ENCODE measurements at regions not wholly inside any gene's neighbourhood (a gene's known extent, or its start where the extent isn't known, plus 50 kb on each side); places are given as distances from the start of the nearest gene placed in this dataset.

DNA sequence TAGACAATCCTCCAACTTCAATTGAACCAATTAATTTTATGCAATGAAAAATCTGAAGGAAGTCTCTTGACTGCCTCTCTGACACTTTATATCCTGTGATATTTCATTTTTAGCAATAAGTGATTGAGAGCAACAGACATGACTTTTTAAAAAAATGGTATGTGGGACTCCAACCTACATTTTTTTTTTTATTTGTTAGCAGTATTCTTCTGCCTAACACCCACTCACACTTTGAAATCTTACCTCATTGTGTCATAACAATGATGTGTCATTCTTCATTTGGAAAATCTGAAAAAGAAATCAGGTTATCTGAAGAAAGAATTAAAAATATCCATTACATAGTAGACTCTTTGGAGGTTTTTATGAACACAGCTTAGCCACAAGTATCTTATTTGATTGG is 541.3 kb upstream of the KCNMB2 start:
- no peaks in the 10 kb centered on the region for H3K36me3 ChIP-seq (ENCODE audit: control insufficient read depth in 5 of 5, insufficient read depth in 5 of 5, low read length in 5 of 5)
- no peaks in the 10 kb centered on the region for H3K4me1 ChIP-seq (ENCODE audit: control insufficient read depth in 5 of 5, insufficient read depth in 5 of 5, low read length in 5 of 5)
- no peaks in the 10 kb centered on the region for H3K9me3 ChIP-seq (ENCODE audit: control insufficient read depth in 5 of 5, low read length in 5 of 5)
- H3K4me3 ChIP-seq (ENCODE audit: low read depth in 1 of 5, low read length in 5 of 5): no peak overlapping the region
- no peak overlapping the region for H3K9ac ChIP-seq (ENCODE audit: low read length in 5 of 5)
- H3K27me3 ChIP-seq (ENCODE audit: control insufficient read depth in 5 of 5, insufficient read depth in 4 of 5, low read length in 5 of 5): no peaks in the 10 kb centered on the region
- H3K27ac ChIP-seq (ENCODE audit: low read depth, low read length): no peak overlapping the region

- H3K36me3 ChIP-seq (ENCODE audit: control insufficient read depth in 5 of 5, insufficient read depth in 5 of 5, low read length in 5 of 5): no peaks in the 10 kb centered on the region
- H3K27me3 ChIP-seq (ENCODE audit: control insufficient read depth in 5 of 5, insufficient read depth in 4 of 5, low read length in 5 of 5): no peaks in the 10 kb centered on the region
- no peaks in the 10 kb centered on the region for H3K4me1 ChIP-seq (ENCODE audit: control insufficient read depth in 5 of 5, insufficient read depth in 5 of 5, low read length in 5 of 5)
- no peak overlapping the region for H3K27ac ChIP-seq (ENCODE audit: low read depth, low read length)
- no peak overlapping the region for H3K4me3 ChIP-seq (ENCODE audit: low read depth in 1 of 5, low read length in 5 of 5)
- no peaks in the 10 kb centered on the region for H3K9me3 ChIP-seq (ENCODE audit: control insufficient read depth in 5 of 5, low read length in 5 of 5)
- no peak overlapping the region for H3K9ac ChIP-seq (ENCODE audit: low read length in 5 of 5)
These were observed 540.7 kb upstream of the KCNMB2 start for GRCh38 chr3:177995381-177996085.

DNA sequence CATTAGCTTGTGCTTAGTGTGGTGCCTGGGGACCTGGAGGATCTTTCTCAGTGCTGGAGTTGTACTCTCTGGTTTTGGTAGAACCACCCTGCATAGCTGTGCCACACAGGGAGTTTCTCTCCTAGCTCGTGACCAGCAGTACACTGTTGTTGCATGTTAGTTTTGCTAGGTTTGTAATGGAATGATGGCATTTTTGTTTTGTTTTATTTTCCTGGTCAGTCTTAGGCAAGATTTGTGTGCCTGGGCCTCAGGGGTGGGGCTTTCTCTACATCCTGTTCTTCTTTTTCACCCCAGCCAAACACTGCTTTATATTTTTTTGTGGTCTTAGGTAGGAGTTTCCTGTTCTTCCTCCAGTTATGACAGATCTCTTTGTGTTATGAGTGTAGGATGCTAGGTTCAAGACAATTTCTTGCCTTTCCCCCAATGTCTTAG is 534.5 kb upstream of the KCNMB2 start:
- no peak overlapping the region for H3K27ac ChIP-seq (ENCODE audit: low read depth, low read length)
- no peaks in the 10 kb centered on the region for H3K36me3 ChIP-seq (ENCODE audit: control insufficient read depth in 5 of 5, insufficient read depth in 5 of 5, low read length in 5 of 5)
- no peaks in the 10 kb centered on the region for H3K9me3 ChIP-seq (ENCODE audit: control insufficient read depth in 5 of 5, low read length in 5 of 5)
- peaks cover 0 to 6% (median 5%) of the 10 kb centered on the region in 5 donors for H3K4me1 ChIP-seq (ENCODE audit: control insufficient read depth in 5 of 5, insufficient read depth in 5 of 5, low read length in 5 of 5)
- H3K27me3 ChIP-seq (ENCODE audit: control insufficient read depth in 5 of 5, insufficient read depth in 4 of 5, low read length in 5 of 5): no peaks in the 10 kb centered on the region
- no peak overlapping the region for H3K9ac ChIP-seq (ENCODE audit: low read length in 5 of 5)
- H3K4me3 ChIP-seq (ENCODE audit: low read depth in 1 of 5, low read length in 5 of 5): no peak overlapping the region

- peaks cover 0 to 6% (median 5%) of the 10 kb centered on the region in 5 donors for H3K4me1 ChIP-seq (ENCODE audit: control insufficient read depth in 5 of 5, insufficient read depth in 5 of 5, low read length in 5 of 5)
- no peaks in the 10 kb centered on the region for H3K27me3 ChIP-seq (ENCODE audit: control insufficient read depth in 5 of 5, insufficient read depth in 4 of 5, low read length in 5 of 5)
- H3K4me3 ChIP-seq (ENCODE audit: low read depth in 1 of 5, low read length in 5 of 5): no peak overlapping the region
- no peak overlapping the region for H3K9ac ChIP-seq (ENCODE audit: low read length in 5 of 5)
- no peak overlapping the region for H3K27ac ChIP-seq (ENCODE audit: low read depth, low read length)
- no peaks in the 10 kb centered on the region for H3K9me3 ChIP-seq (ENCODE audit: control insufficient read depth in 5 of 5, low read length in 5 of 5)
- no peaks in the 10 kb centered on the region for H3K36me3 ChIP-seq (ENCODE audit: control insufficient read depth in 5 of 5, insufficient read depth in 5 of 5, low read length in 5 of 5)
These were observed 534.1 kb upstream of the KCNMB2 start for GRCh38 chr3:178002113-178002512.

GRCh38 chr3:178003756-178004155 is 532.5 kb upstream of the KCNMB2 start:
- Histone ChIP-seq H3K9ac (ENCODE audit: low read length in 5 of 5) (no peak overlapping the region), H3K27me3 (ENCODE audit: control insufficient read depth in 5 of 5, insufficient read depth in 4 of 5, low read length in 5 of 5) (no peaks in the 10 kb centered on the region), H3K27ac (ENCODE audit: low read depth, low read length) (no peak overlapping the region), H3K4me3 (ENCODE audit: low read depth in 1 of 5, low read length in 5 of 5) (no peak overlapping the region), H3K4me1 (ENCODE audit: control insufficient read depth in 5 of 5, insufficient read depth in 5 of 5, low read length in 5 of 5) (peaks cover 0 to 6% (median 5%) of the 10 kb centered on the region in 5 donors), H3K36me3 (ENCODE audit: control insufficient read depth in 5 of 5, insufficient read depth in 5 of 5, low read length in 5 of 5) (no peaks in the 10 kb centered on the region), H3K9me3 (ENCODE audit: control insufficient read depth in 5 of 5, low read length in 5 of 5) (no peaks in the 10 kb centered on the region)

- Histone ChIP-seq H3K4me3 (ENCODE audit: low read depth in 1 of 5, low read length in 5 of 5) (no peak overlapping the region), H3K27ac (ENCODE audit: low read depth, low read length) (no peak overlapping the region), H3K36me3 (ENCODE audit: control insufficient read depth in 5 of 5, insufficient read depth in 5 of 5, low read length in 5 of 5) (no peaks in the 10 kb centered on the region), H3K27me3 (ENCODE audit: control insufficient read depth in 5 of 5, insufficient read depth in 4 of 5, low read length in 5 of 5) (no peaks in the 10 kb centered on the region), H3K4me1 (ENCODE audit: control insufficient read depth in 5 of 5, insufficient read depth in 5 of 5, low read length in 5 of 5) (peaks cover 0 to 6% (median 5%) of the 10 kb centered on the region in 5 donors), H3K9ac (ENCODE audit: low read length in 5 of 5) (no peak overlapping the region), H3K9me3 (ENCODE audit: control insufficient read depth in 5 of 5, low read length in 5 of 5) (peaks cover 0 to 2% (median 0%) of the 10 kb centered on the region in 5 donors)
These were observed 530.3 kb upstream of the KCNMB2 start for GRCh38 chr3:178005961-178006360.

DNA sequence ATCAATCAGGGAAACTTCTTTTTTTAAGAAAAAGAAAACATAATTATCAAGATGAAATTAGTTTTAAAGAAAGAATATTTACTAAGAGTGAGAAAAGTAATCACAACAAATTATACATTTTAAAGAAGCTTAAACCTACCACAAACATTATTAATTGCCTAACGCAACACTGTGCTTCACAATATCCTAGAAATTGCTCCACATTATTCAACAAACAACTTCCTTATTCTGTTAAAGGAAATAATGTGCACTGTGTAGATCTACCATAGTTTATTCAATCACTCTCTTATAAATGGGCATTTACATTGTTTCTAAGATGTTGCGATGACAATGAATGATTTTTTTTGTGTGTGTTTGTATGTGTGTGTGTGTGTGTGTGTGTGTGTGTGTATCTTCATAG is 525.9 kb upstream of the KCNMB2 start:
- no peaks in the 10 kb centered on the region for H3K36me3 ChIP-seq (ENCODE audit: control insufficient read depth in 5 of 5, insufficient read depth in 5 of 5, low read length in 5 of 5)
- H3K9me3 ChIP-seq (ENCODE audit: control insufficient read depth in 5 of 5, low read length in 5 of 5): peaks cover 0 to 2% (median 0%) of the 10 kb centered on the region in 5 donors
- H3K9ac ChIP-seq (ENCODE audit: low read length in 5 of 5): no peak overlapping the region
- H3K4me3 ChIP-seq (ENCODE audit: low read depth in 1 of 5, low read length in 5 of 5): no peak overlapping the region
- H3K27me3 ChIP-seq (ENCODE audit: control insufficient read depth in 5 of 5, insufficient read depth in 4 of 5, low read length in 5 of 5): no peaks in the 10 kb centered on the region
- H3K27ac ChIP-seq (ENCODE audit: low read depth, low read length): no peak overlapping the region
- H3K4me1 ChIP-seq (ENCODE audit: control insufficient read depth in 5 of 5, insufficient read depth in 5 of 5, low read length in 5 of 5): no peaks in the 10 kb centered on the region

GRCh38 chr3:178019645-178020044 is 516.6 kb upstream of the KCNMB2 start:
- Histone ChIP-seq H3K27me3 (ENCODE audit: control insufficient read depth in 5 of 5, insufficient read depth in 4 of 5, low read length in 5 of 5) (no peaks in the 10 kb centered on the region), H3K27ac (ENCODE audit: low read depth, low read length) (no peak overlapping the region), H3K9ac (ENCODE audit: low read length in 5 of 5) (no peak overlapping the region), H3K4me1 (ENCODE audit: control insufficient read depth in 5 of 5, insufficient read depth in 5 of 5, low read length in 5 of 5) (no peaks in the 10 kb centered on the region), H3K4me3 (ENCODE audit: low read depth in 1 of 5, low read length in 5 of 5) (no peak overlapping the region), H3K36me3 (ENCODE audit: control insufficient read depth in 5 of 5, insufficient read depth in 5 of 5, low read length in 5 of 5) (no peaks in the 10 kb centered on the region), H3K9me3 (ENCODE audit: control insufficient read depth in 5 of 5, low read length in 5 of 5) (no peaks in the 10 kb centered on the region)

DNA sequence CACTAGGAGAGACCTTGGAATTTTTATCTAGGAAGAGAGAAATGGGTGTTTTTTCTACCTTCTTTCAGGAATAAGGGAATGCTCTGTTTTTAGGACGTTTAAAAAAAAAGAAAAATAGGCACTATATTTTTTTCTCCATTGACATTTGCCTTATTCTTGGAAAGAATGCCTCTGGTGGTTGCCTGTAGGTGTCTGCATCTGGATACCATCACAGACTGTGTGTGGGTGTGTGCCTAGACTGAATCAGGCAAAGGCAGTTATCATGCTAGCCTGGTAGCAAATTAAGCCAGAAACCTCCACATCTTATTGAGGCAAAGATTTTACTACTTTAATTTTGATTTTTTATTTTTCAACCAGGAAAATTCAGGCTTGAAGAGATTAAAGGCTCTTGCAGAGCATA is 513.6 kb upstream of the KCNMB2 start:
- H3K27me3 ChIP-seq (ENCODE audit: control insufficient read depth in 5 of 5, insufficient read depth in 4 of 5, low read length in 5 of 5): no peaks in the 10 kb centered on the region
- no peak overlapping the region for H3K27ac ChIP-seq (ENCODE audit: low read depth, low read length)
- no peaks in the 10 kb centered on the region for H3K36me3 ChIP-seq (ENCODE audit: control insufficient read depth in 5 of 5, insufficient read depth in 5 of 5, low read length in 5 of 5)
- no peaks in the 10 kb centered on the region for H3K4me1 ChIP-seq (ENCODE audit: control insufficient read depth in 5 of 5, insufficient read depth in 5 of 5, low read length in 5 of 5)
- no peak overlapping the region for H3K4me3 ChIP-seq (ENCODE audit: low read depth in 1 of 5, low read length in 5 of 5)
- no peaks in the 10 kb centered on the region for H3K9me3 ChIP-seq (ENCODE audit: control insufficient read depth in 5 of 5, low read length in 5 of 5)
- H3K9ac ChIP-seq (ENCODE audit: low read length in 5 of 5): no peak overlapping the region

GRCh38 chr3:178028933-178029332 is 507.3 kb upstream of the KCNMB2 start:
- no peaks in the 10 kb centered on the region for H3K4me1 ChIP-seq (ENCODE audit: control insufficient read depth in 5 of 5, insufficient read depth in 5 of 5, low read length in 5 of 5)

More at GRCh38 chr3:178028933-178029332, 507.3 kb upstream of the KCNMB2 start:
- Histone ChIP-seq H3K9ac (ENCODE audit: low read length in 5 of 5) (no peak overlapping the region), H3K27me3 (ENCODE audit: control insufficient read depth in 5 of 5, insufficient read depth in 4 of 5, low read length in 5 of 5) (no peaks in the 10 kb centered on the region), H3K9me3 (ENCODE audit: control insufficient read depth in 5 of 5, low read length in 5 of 5) (no peaks in the 10 kb centered on the region), H3K36me3 (ENCODE audit: control insufficient read depth in 5 of 5, insufficient read depth in 5 of 5, low read length in 5 of 5) (no peaks in the 10 kb centered on the region), H3K27ac (ENCODE audit: low read depth, low read length) (no peak overlapping the region), H3K4me3 (ENCODE audit: low read depth in 1 of 5, low read length in 5 of 5) (no peak overlapping the region)
